Sigmoid colon (tissue), 6 donors: ENCODE measurements at regions not wholly inside any gene's neighbourhood (a gene's known extent, or its start where the extent isn't known, plus 50 kb on each side); places are given as distances from the start of the nearest gene placed in this dataset.
"Not testable (repeated sequence)": the region's sequence is repeated elsewhere in the genome, so short reads cannot be mapped to it uniquely, and the experiment has no call there.

ENCODE experiments used
- DNase-seq: peaks from one replicate; pipeline ENCODE4 v3.0.0-alpha.2; 2019
- H3K27ac ChIP-seq, 4 donors: fragments of 200-600 bp; sonication (generic); one replicate each; pipeline ENCODE4 v1.5.1; 2016 to 2019; ENCODE audit warnings: mild to moderate bottlenecking in 1 of 4
- H3K27me3 ChIP-seq, 3 donors: fragments of 200-600 bp; sonication (generic); one replicate each; pipeline ENCODE4 v1.5.1; 2019; ENCODE audit warnings: mild to moderate bottlenecking in 1 of 3
- H3K36me3 ChIP-seq, 4 donors: fragments of 200-600 bp; sonication (generic); one replicate each; pipeline ENCODE4 v1.5.1; 2016 to 2019
- H3K4me1 ChIP-seq, 4 donors: fragments of 200-600 bp; sonication (generic); one replicate each; pipeline ENCODE4 v1.5.1; 2017 to 2019
- H3K4me3 ChIP-seq, 4 donors: fragments of 200-600 bp; sonication (generic); one replicate each; pipeline ENCODE4 v1.5.1; 2017 to 2019; ENCODE audit warnings: mild to moderate bottlenecking in 2 of 4, moderate library complexity in 1 of 4
- H3K9me3 ChIP-seq, 4 donors: fragments of 200-600 bp in 3 of 4; sonication (generic) in 3 of 4; one replicate each; pipeline versions ENCODE4 v1.5.1 to v1.6.1; 2013 to 2019
- EP300 ChIP-seq, 4 donors: sonication (generic); formaldehyde crosslinking; IDR thresholded peaks; one replicate each; pipeline ENCODE4 v1.6.1; 2017; ENCODE audit warnings: antibody characterized with exemption in 4 of 4
- POLR2A ChIP-seq, 2 donors: fragments of 450-650 bp; IDR thresholded peaks; one replicate each; pipeline ENCODE4 v1.6.1; 2016; ENCODE audit warnings: antibody characterized with exemption in 2 of 2, mild to moderate bottlenecking in 2 of 2, moderate library complexity in 2 of 2
- POLR2AphosphoS5 ChIP-seq, 4 donors: sonication (generic); formaldehyde crosslinking; IDR thresholded peaks; one replicate each; pipeline ENCODE4 v1.6.1; 2017; ENCODE audit warnings: antibody characterized with exemption in 4 of 4
- WGBS, 2 donors: extraction: QIAGEN DNeasy Blood & Tissue Kit; methylation state at CpG; one replicate each; pipeline ENCODE4 v1.1.7; 2013; 5-methylcytosine and 5-hydroxymethylcytosine counted together
- intact Hi-C: fragments of 100-400 bp; cut with DNase I; formaldehyde crosslinking; loops from one replicate; pipeline ENCODE4 v1.15.1; 2023
- small RNA-seq, 3 donors: library from RNA; depleted of rRNA; stranded (forward); fragments of <200 nt; gene quantifications; one replicate each; pipeline ENCODE3, GENCODE V24; 2016
- TF ChIP-seq, protein P1 (sequence below), 4 experiments: fragments of 450-650 bp in 3 of 4; fragments of 200-600 bp in 1 of 4; IDR thresholded peaks; one replicate each; pipeline ENCODE4 v1.5.1; 2016 to 2019; ENCODE audit warnings: antibody characterized with exemption in 4 of 4, mild to moderate bottlenecking in 3 of 4, moderate library complexity in 2 of 4
- donor health status: healthy with polysubstance abuse.
- donor health status: healthy.

DNA sequence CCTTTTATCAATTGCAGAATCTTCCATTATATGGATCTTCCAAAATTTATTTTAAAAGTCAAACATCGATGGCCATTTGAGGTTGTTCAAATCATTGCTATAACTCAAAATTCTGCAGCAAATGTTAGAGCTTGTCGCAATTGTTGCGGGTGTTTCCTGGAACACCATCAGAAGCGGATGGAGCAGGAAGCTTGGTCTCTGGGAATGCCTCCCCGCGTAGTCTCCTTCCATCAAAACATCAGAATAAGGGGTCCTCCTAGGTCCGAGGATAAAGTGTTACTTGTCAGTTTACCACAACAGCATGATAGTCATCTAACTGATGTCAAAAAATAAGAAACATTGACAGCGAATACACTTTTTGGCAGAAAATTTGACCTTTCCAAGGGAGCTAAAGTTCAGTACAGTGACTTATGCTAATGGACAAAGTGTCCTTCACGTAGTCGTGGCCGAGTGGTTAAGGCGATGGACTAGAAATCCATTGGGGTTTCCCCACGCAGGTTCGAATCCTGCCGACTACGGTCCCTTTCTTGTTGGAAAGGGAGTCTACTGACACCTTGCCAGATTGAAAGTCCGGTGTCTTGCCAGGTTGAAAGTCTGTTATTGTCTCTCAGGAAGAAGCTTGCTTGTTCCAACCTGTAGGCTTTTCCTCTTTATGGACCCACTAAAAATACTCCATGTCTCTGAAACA is 59.0 kb upstream of the ZNF184 start:
- 91 to 92% methylated on average over 17 of the region's 17 CpGs for WGBS, 2 donors
- no peak for DNase-seq
- Histone ChIP-seq H3K27me3 (peaks cover 0 to 67% (median 0%) of the 10 kb centered on the region in 3 donors), H3K36me3 (no peaks in the 10 kb centered on the region), H3K4me3 (no peak overlapping the region), H3K27ac (no peak overlapping the region), H3K4me1 (no peaks in the 10 kb centered on the region), H3K9me3 (no peaks in the 10 kb centered on the region)
- intact Hi-C loops: no loop called here
- TF ChIP-seq POLR2A (IDR thresholded peaks at IDR 0.05) (no peak), EP300 (IDR thresholded peaks at IDR 0.05) (no peak), POLR2AphosphoS5 (IDR thresholded peaks at IDR 0.05) (no peak)
- TF ChIP-seq, protein P1, sequence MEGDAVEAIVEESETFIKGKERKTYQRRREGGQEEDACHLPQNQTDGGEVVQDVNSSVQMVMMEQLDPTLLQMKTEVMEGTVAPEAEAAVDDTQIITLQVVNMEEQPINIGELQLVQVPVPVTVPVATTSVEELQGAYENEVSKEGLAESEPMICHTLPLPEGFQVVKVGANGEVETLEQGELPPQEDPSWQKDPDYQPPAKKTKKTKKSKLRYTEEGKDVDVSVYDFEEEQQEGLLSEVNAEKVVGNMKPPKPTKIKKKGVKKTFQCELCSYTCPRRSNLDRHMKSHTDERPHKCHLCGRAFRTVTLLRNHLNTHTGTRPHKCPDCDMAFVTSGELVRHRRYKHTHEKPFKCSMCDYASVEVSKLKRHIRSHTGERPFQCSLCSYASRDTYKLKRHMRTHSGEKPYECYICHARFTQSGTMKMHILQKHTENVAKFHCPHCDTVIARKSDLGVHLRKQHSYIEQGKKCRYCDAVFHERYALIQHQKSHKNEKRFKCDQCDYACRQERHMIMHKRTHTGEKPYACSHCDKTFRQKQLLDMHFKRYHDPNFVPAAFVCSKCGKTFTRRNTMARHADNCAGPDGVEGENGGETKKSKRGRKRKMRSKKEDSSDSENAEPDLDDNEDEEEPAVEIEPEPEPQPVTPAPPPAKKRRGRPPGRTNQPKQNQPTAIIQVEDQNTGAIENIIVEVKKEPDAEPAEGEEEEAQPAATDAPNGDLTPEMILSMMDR (IDR thresholded peaks at IDR 0.05): no peak

DNA sequence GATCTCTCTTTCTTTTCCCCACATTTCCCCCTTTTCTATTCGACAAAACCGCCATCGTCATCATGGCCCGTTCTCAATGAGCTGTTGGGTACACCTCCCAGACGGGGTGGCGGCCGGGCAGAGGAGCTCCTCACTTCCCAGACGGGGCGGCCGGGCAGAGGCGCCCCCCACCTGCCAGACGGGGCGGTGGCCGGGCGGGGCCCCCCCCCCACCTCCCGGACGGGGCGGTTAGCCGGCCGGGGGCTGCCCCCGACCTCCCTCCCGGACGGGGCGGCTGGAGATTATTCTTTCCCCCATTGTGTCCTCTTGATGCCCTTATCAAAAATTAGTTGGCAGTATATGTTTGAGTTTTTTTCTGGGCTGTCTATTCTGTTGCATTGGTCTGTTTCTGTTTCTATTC is 56.9 kb upstream of the ZNF184 start:
- not testable (repeated sequence) for H3K4me1 ChIP-seq, H3K27ac ChIP-seq, H3K4me3 ChIP-seq, DNase-seq, H3K9me3 ChIP-seq, H3K36me3 ChIP-seq
- WGBS, 2 donors: 86 to 92% methylated on average over 21 to 22 of the region's 24 CpGs
- intact Hi-C loops: loop anchor here (10.0 kb wide), 1 partner anchor 155 kb away; no protein-coding TSS in a partner anchor
- H3K27me3 ChIP-seq: peaks cover 0 to 47% (median 0%) of the 10 kb centered on the region in 3 donors

DNA sequence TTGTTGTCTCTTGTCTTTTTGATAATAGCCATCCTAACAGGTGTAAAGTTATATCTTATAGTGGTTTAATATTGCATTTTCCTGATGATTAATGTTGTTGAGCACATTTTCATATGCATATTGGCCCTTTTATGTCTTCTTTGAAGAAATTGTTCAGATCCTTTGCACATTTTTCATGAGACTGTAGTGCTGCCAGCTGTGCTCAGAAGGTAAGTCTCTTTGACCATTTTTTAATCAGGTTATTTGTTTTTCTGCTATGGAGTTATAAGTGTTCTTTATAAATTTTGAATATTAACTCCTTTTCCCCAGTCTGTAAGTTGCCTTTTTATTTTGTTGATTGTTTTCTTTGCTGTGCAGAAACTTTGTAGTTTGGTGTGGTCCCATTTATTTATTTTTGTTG is 55.8 kb upstream of the ZNF184 start:
- Histone ChIP-seq H3K4me1 (no peaks in the 10 kb centered on the region), H3K27me3 (peaks cover 0 to 40% (median 0%) of the 10 kb centered on the region in 3 donors), H3K36me3 (no peaks in the 10 kb centered on the region), H3K4me3 (no peak overlapping the region), H3K27ac (no peak overlapping the region), H3K9me3 (no peaks in the 10 kb centered on the region)
- intact Hi-C loops: loop anchor here (10.0 kb wide), 1 partner anchor 154 kb away; no protein-coding TSS in a partner anchor
- no peak for TF ChIP-seq EP300 (IDR thresholded peaks at IDR 0.05)
- no peak for TF ChIP-seq POLR2A (IDR thresholded peaks at IDR 0.05)
- TF ChIP-seq, protein P1 (IDR thresholded peaks at IDR 0.05): no peak
- TF ChIP-seq POLR2AphosphoS5 (IDR thresholded peaks at IDR 0.05): no peak
- DNase-seq: no peak

Small RNAs in the stretch of these regions (small RNA-seq; reads per million reads assigned to genes)
- 0 reads per million in 3 donors for gene AL031229.1
- 0 reads per million in 3 donors for gene HIST1H4PS1
- 0 reads per million in 3 donors for gene RNU6-471P
